Mononuclear cell (primary cell): ENCODE measurements at regions not wholly inside any gene's neighbourhood (a gene's known extent, or its start where the extent isn't known, plus 50 kb on each side); places are given as distances from the start of the nearest gene placed in this dataset.
"Not testable (repeated sequence)": the region's sequence is repeated elsewhere in the genome, so short reads cannot be mapped to it uniquely, and the experiment has no call there.

Experiments used
- H3K27me3 ChIP-seq: 2 replicates; pipeline ENCODE4 v1.6.0; 2011; ENCODE audit warnings: low read length, control low read depth; ENCODE audit not compliant: insufficient read depth
- H3K4me1 ChIP-seq: 2 replicates; pipeline ENCODE4 v1.5.1; 2011; ENCODE audit warnings: mild to moderate bottlenecking, low read length, control low read depth; ENCODE audit not compliant: insufficient read depth
- H3K4me3 ChIP-seq: 2 replicates; pipeline ENCODE4 v1.5.1; 2011; ENCODE audit warnings: mild to moderate bottlenecking, low read length, moderate library complexity
- H3K9me3 ChIP-seq: 2 replicates; pipeline ENCODE4 v1.5.1; 2011; ENCODE audit warnings: low read depth, mild to moderate bottlenecking, control low read depth, low read length

- peaks cover 21% of the 10 kb centered on the region for H3K4me1 ChIP-seq
- H3K9me3 ChIP-seq, result no peaks in the 10 kb centered on the region
- no peaks in the 10 kb centered on the region for H3K27me3 ChIP-seq
- H3K4me3 ChIP-seq, result no peak overlapping the region
Measured at GRCh38 chr5:120140501-120140900, 323.6 kb upstream of the PRR16 start.

GRCh38 chr5:120141076-120141475 is 323.0 kb upstream of the PRR16 start:
- Histone ChIP-seq H3K9me3 (peaks cover 4% of the 10 kb centered on the region), H3K27me3 (no peaks in the 10 kb centered on the region), H3K4me3 (no peak overlapping the region), H3K4me1 (peaks cover 21% of the 10 kb centered on the region)

GRCh38 chr5:120146787-120147186 is 317.3 kb upstream of the PRR16 start:
- Histone ChIP-seq H3K4me1 (no peaks in the 10 kb centered on the region), H3K27me3 (no peaks in the 10 kb centered on the region), H3K9me3 (peaks cover 10% of the 10 kb centered on the region), H3K4me3 (no peak overlapping the region)

- H3K4me3 ChIP-seq, H3K4me1 ChIP-seq, H3K27me3 ChIP-seq: not testable (repeated sequence)
- peaks cover 10% of the 10 kb centered on the region for H3K9me3 ChIP-seq
Measured at GRCh38 chr5:120147911-120148310, 316.2 kb upstream of the PRR16 start.

- no peaks in the 10 kb centered on the region for H3K27me3 ChIP-seq
- H3K9me3 ChIP-seq, result peaks cover 10% of the 10 kb centered on the region
- no peak overlapping the region for H3K4me3 ChIP-seq
- no peaks in the 10 kb centered on the region for H3K4me1 ChIP-seq
Measured at GRCh38 chr5:120150770-120151169, 313.3 kb upstream of the PRR16 start.

- Histone ChIP-seq H3K4me1 (peaks cover 2% of the 10 kb centered on the region), H3K4me3 (no peak overlapping the region), H3K27me3 (no peaks in the 10 kb centered on the region), H3K9me3 (peaks cover 5% of the 10 kb centered on the region)
Measured at GRCh38 chr5:120151181-120151580, 312.9 kb upstream of the PRR16 start.

- H3K4me1 ChIP-seq, result peaks cover 3% of the 10 kb centered on the region
- no peaks in the 10 kb centered on the region for H3K9me3 ChIP-seq
- no peak overlapping the region for H3K4me3 ChIP-seq
- no peaks in the 10 kb centered on the region for H3K27me3 ChIP-seq
Measured at GRCh38 chr5:120151825-120152224, 312.3 kb upstream of the PRR16 start.

- H3K9me3 ChIP-seq, result no peaks in the 10 kb centered on the region
- H3K4me3 ChIP-seq, result no peak overlapping the region
- no peaks in the 10 kb centered on the region for H3K27me3 ChIP-seq
- peaks cover 3% of the 10 kb centered on the region for H3K4me1 ChIP-seq
Measured at GRCh38 chr5:120152472-120152871, 311.6 kb upstream of the PRR16 start.

- Histone ChIP-seq H3K4me3 (no peak overlapping the region), H3K4me1 (peaks cover 3% of the 10 kb centered on the region), H3K27me3 (no peaks in the 10 kb centered on the region), H3K9me3 (no peaks in the 10 kb centered on the region)
Measured at GRCh38 chr5:120152931-120153330, 311.2 kb upstream of the PRR16 start.

GRCh38 chr5:120153551-120153950 is 310.5 kb upstream of the PRR16 start:
- H3K27me3 ChIP-seq, result no peaks in the 10 kb centered on the region
- H3K9me3 ChIP-seq, result no peaks in the 10 kb centered on the region
- H3K4me1 ChIP-seq, result peaks cover 3% of the 10 kb centered on the region
- no peak overlapping the region for H3K4me3 ChIP-seq

- Histone ChIP-seq H3K27me3 (no peaks in the 10 kb centered on the region), H3K9me3 (no peaks in the 10 kb centered on the region), H3K4me1 (peaks cover 3% of the 10 kb centered on the region), H3K4me3 (no peak overlapping the region)
Measured at GRCh38 chr5:120155873-120156272, 308.2 kb upstream of the PRR16 start.

GRCh38 chr5:120158211-120158610 is 305.9 kb upstream of the PRR16 start:
- H3K27me3 ChIP-seq, result no peaks in the 10 kb centered on the region
- no peaks in the 10 kb centered on the region for H3K9me3 ChIP-seq
- H3K4me1 ChIP-seq, result peaks cover 3% of the 10 kb centered on the region
- H3K4me3 ChIP-seq, result no peak overlapping the region

GRCh38 chr5:120159155-120159554 is 304.9 kb upstream of the PRR16 start:
- H3K4me3 ChIP-seq, result no peak overlapping the region
- H3K4me1 ChIP-seq, result peaks cover 3% of the 10 kb centered on the region
- no peaks in the 10 kb centered on the region for H3K27me3 ChIP-seq
- H3K9me3 ChIP-seq, result no peaks in the 10 kb centered on the region

- Histone ChIP-seq H3K27me3 (no peaks in the 10 kb centered on the region), H3K9me3 (no peaks in the 10 kb centered on the region), H3K4me3 (no peak overlapping the region), H3K4me1 (peaks cover 3% of the 10 kb centered on the region)
Measured at GRCh38 chr5:120160124-120160895, 303.8 kb upstream of the PRR16 start.

- no peaks in the 10 kb centered on the region for H3K4me1 ChIP-seq
- no peaks in the 10 kb centered on the region for H3K9me3 ChIP-seq
Measured at GRCh38 chr5:120162321-120162720, 301.8 kb upstream of the PRR16 start.

GRCh38 chr5:120164037-120164436 is 300.1 kb upstream of the PRR16 start:
- no peaks in the 10 kb centered on the region for H3K4me1 ChIP-seq
- no peaks in the 10 kb centered on the region for H3K9me3 ChIP-seq
- H3K4me3 ChIP-seq, result no peak overlapping the region
- no peaks in the 10 kb centered on the region for H3K27me3 ChIP-seq

More at GRCh38 chr5:120162321-120162720, 301.8 kb upstream of the PRR16 start:
- H3K27me3 ChIP-seq, result no peaks in the 10 kb centered on the region
- H3K4me3 ChIP-seq, result no peak overlapping the region
